Pancreas (tissue), 10 donors: ENCODE measurements at regions not wholly inside any gene's neighbourhood (a gene's known extent, or its start where the extent isn't known, plus 50 kb on each side); places are given as distances from the start of the nearest gene placed in this dataset.

Experiments used
- ATAC-seq, 4 donors: fragments of 200-7000 bp; cut with Tn5 transposase; one replicate each; pipeline versions ENCODE4 v1.8.0 to v1.9.1; 2020; ENCODE audit warnings: mild to moderate bottlenecking in 4 of 4, moderate library complexity in 4 of 4
- DNase-seq, 6 donors: peaks; one replicate each; pipeline ENCODE4 v3.0.0-alpha.2; 2020
- FAIRE-seq: peaks from 2 replicates; lab custom pipeline; 2012; peaks lifted over from hg19 to GRCh38; lab: Jason Lieb, UNC
- H3K27ac ChIP-seq, 4 donors: fragments of 200-600 bp; sonication (generic); 1 replicate in 3 of 4; 2 replicates in 1 of 4; pipeline versions ENCODE4 v1.5.0 to v1.8.0; 2020
- H3K27me3 ChIP-seq, 4 donors: fragments of 200-600 bp; one replicate each; pipeline ENCODE4 v1.8.0; 2021
- H3K36me3 ChIP-seq, 3 donors: fragments of 200-600 bp; sonication (generic) in 1 of 3; one replicate each; pipeline versions ENCODE4 v1.5.0 to v1.8.0; 2020 to 2021
- H3K4me1 ChIP-seq, 3 donors: fragments of 200-600 bp; one replicate each; pipeline ENCODE4 v1.8.0; 2021
- H3K4me3 ChIP-seq, 4 donors: fragments of 200-600 bp; sonication (generic) in 2 of 4; one replicate each; pipeline versions ENCODE4 v1.5.0 to v1.8.0; 2020 to 2021
- H3K9me3 ChIP-seq, 4 donors: fragments of 200-600 bp; one replicate each; pipeline ENCODE4 v1.8.0; 2021
- CTCF ChIP-seq, 4 donors: fragments of 200-600 bp; sonication (generic) in 3 of 4; IDR thresholded peaks; one replicate each; pipeline versions ENCODE4 v1.5.0 to v1.8.0; 2021; ENCODE audit warnings: antibody characterized with exemption in 4 of 4
- WGBS, 2 donors: extraction: QIAGEN DNeasy Blood & Tissue Kit; methylation state at CpG; one replicate each; pipeline ENCODE4 v1.1.7; 2013; 5-methylcytosine and 5-hydroxymethylcytosine counted together
- intact Hi-C, 3 donors: fragments of 100-400 bp; cut with DNase I; formaldehyde crosslinking; loops; one replicate each; pipeline versions ENCODE4 v1.11.1 to v1.14.2; 2022
- donor health status: healthy with polysubstance abuse.
- donor health status: DM: no; HTN: no; CAD: no; lungs with moderate emphysema.
- donor health status: DM: no; HTN: no; CAD: no.
- donor health status: control.
- donor health status: control.
- donor health status: Bipolar disorder and iron deficiency.
- donor health status: DM: yes; HTN: yes; CAD: no.
- donor health status: DM: no; HTN: no; CAD: no.
- donor health status: DM: no; HTN: no; CAD: no.
- donor health status: DM: yes; HTN: yes; CAD: no.

- FAIRE-seq = no peak
- no peak for DNase-seq
- no peaks in the 10 kb centered on the region for H3K27me3 ChIP-seq
- no peaks in the 10 kb centered on the region for H3K36me3 ChIP-seq
- no peak overlapping the region for H3K4me3 ChIP-seq
- intact Hi-C loops = no loop called here
- 61 to 74% methylated on average over 2 of the region's 2 CpGs for WGBS, 2 donors
- no peaks in the 10 kb centered on the region for H3K4me1 ChIP-seq
- H3K9me3 ChIP-seq = no peaks in the 10 kb centered on the region
- no peak overlapping the region for H3K27ac ChIP-seq
- TF ChIP-seq CTCF (IDR thresholded peaks at IDR 0.05) = no peak
- no peak for ATAC-seq
Observed at GRCh38 chr6:156419594-156419993, 357.6 kb upstream of the ARID1B start.

GRCh38 chr6:156418253-156418652, 358.9 kb upstream of the ARID1B start:
- H3K27ac ChIP-seq = no peak overlapping the region
- FAIRE-seq = no peak
- no peaks in the 10 kb centered on the region for H3K9me3 ChIP-seq
- intact Hi-C loops = no loop called here
- H3K4me3 ChIP-seq = no peak overlapping the region
- WGBS, 2 donors = 95 to 97% methylated on average over 1 of the region's 1 CpG
- no peak for ATAC-seq
- no peak for DNase-seq
- no peak for TF ChIP-seq CTCF (IDR thresholded peaks at IDR 0.05)
- no peaks in the 10 kb centered on the region for H3K27me3 ChIP-seq
- H3K36me3 ChIP-seq = no peaks in the 10 kb centered on the region
- no peaks in the 10 kb centered on the region for H3K4me1 ChIP-seq

- WGBS, 2 donors = 85 to 86% methylated on average over 1 of the region's 1 CpG
- no peaks in the 10 kb centered on the region for H3K4me1 ChIP-seq
- FAIRE-seq (no peak), DNase-seq (no peak), ATAC-seq (no peak)
- H3K36me3 ChIP-seq = no peaks in the 10 kb centered on the region
- H3K27ac ChIP-seq = no peak overlapping the region
- no peak for TF ChIP-seq CTCF (IDR thresholded peaks at IDR 0.05)
- H3K4me3 ChIP-seq = no peak overlapping the region
- H3K27me3 ChIP-seq = no peaks in the 10 kb centered on the region
- no peaks in the 10 kb centered on the region for H3K9me3 ChIP-seq
- intact Hi-C loops = no loop called here
Observed at GRCh38 chr6:156416391-156416790, 360.8 kb upstream of the ARID1B start.

- Histone ChIP-seq H3K36me3 (no peaks in the 10 kb centered on the region), H3K4me3 (no peak overlapping the region), H3K27me3 (no peaks in the 10 kb centered on the region), H3K27ac (no peak overlapping the region), H3K9me3 (no peaks in the 10 kb centered on the region), H3K4me1 (no peaks in the 10 kb centered on the region)
- no peak for DNase-seq
- no peak for FAIRE-seq
- 64 to 73% methylated on average over 2 of the region's 2 CpGs for WGBS, 2 donors
- intact Hi-C loops = no loop called here
- no peak for TF ChIP-seq CTCF (IDR thresholded peaks at IDR 0.05)
- ATAC-seq = no peak
Observed at GRCh38 chr6:156413154-156413553, 364.0 kb upstream of the ARID1B start.

GRCh38 chr6:156410649-156411048, 366.5 kb upstream of the ARID1B start:
- Histone ChIP-seq H3K9me3 (no peaks in the 10 kb centered on the region), H3K4me3 (no peak overlapping the region), H3K36me3 (no peaks in the 10 kb centered on the region), H3K27ac (no peak overlapping the region), H3K4me1 (no peaks in the 10 kb centered on the region), H3K27me3 (no peaks in the 10 kb centered on the region)
- intact Hi-C loops = no loop called here
- no peak for DNase-seq
- FAIRE-seq = peak; percentile 89
- ATAC-seq = no peak
- peak in 1 of 4 donors; percentile 12 for TF ChIP-seq CTCF (IDR thresholded peaks at IDR 0.05)
